ENCODE measurements at regions not wholly inside any gene's neighbourhood (a gene's known extent, or its start where the extent isn't known, plus 50 kb on each side); places are given as distances from the start of the nearest gene placed in this dataset.
A peak's percentile ranks its signal among the peaks of the same experiment; 100 is the strongest.

DNA sequence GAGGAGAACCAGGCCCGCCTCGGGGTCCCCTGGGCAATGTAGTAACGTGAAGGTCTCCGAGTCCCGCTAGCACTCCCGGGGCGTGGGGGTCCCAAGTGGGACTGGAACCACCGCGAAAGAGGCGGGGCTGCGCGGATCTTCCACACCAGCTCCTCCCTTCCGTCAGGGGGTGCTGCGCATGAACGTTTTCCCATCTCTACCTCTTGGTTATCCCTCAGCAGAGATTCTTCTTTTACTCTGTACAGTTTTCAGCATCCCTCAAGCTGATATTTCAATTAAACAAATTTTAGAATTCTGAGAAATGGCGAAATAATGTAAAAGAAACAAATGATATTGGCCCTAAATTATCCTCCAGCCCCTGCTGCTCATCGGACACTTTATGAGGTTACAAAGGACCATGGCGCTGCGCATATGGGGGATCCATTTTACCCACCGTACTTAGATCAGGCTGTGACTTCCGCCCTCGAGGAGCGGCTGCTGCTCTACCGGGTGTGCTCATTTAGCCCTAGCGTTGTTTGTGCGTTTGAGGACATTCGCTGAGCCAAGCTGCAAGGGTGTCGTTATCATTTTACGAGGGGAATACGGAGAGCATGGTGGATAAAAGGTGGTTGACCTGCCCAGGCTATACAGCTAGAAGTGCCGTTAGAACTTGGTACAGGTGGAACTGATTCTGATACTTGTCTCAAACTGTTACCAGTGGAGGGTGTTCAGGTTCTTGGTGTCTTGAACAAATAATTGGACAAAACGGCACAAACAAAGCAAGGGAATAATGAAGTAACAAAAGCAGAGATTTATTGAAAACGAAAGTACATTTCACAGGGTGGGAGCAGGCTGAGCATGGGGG, 75.2 kb upstream of the CHD6 start (continued):
- TF ChIP-seq, protein P1, sequence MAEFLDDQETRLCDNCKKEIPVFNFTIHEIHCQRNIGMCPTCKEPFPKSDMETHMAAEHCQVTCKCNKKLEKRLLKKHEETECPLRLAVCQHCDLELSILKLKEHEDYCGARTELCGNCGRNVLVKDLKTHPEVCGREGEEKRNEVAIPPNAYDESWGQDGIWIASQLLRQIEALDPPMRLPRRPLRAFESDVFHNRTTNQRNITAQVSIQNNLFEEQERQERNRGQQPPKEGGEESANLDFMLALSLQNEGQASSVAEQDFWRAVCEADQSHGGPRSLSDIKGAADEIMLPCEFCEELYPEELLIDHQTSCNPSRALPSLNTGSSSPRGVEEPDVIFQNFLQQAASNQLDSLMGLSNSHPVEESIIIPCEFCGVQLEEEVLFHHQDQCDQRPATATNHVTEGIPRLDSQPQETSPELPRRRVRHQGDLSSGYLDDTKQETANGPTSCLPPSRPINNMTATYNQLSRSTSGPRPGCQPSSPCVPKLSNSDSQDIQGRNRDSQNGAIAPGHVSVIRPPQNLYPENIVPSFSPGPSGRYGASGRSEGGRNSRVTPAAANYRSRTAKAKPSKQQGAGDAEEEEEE (CRISPR knock-in tag; IDR thresholded peaks at IDR 0.05; ENCODE audit: borderline replicate concordance): peak; percentile 72; the same call in 1 of the 2 replicates
- peak; percentile 86 for TF ChIP-seq FOXO1 (CRISPR knock-in tag; IDR thresholded peaks at IDR 0.05)
- no peak; the same call in 1 of the 2 replicates for TF ChIP-seq ZSCAN12 (CRISPR knock-in tag; IDR thresholded peaks at IDR 0.05)

DNA sequence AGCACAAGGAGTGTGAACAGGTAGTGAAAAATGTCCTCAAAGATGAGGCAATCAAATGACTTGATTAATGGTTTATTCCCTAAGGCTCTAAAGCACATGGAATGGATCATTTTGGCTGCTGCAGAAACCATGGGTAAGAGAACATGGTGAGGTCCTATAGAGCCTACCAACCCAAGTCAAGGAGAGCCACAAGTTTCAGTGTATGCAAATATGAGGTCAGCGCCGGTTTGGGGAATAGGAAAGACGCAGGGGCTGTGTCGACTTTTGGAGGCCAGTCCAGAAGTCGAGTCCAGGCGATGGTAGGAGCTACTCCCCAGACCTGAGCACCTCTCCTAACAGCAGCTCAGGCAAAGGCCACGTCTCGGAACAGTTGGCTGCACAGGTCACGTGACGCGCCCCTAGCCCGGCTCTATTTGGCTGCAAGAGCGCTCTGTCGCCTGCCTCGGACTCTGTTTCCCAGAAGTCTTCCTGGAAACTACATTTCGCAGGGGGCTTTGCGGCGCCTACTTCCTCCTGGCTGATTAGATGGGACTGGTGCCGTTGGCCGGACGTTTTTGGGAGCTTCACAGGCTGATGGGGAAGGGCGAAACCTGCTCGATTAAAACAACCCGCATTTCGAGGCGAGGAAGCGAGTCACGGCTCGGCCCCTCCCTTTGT, 74.4 kb upstream of the CHD6 start:
- FAIRE-seq: no peak
- TF ChIP-seq HOXA7 (CRISPR knock-in tag; IDR thresholded peaks at IDR 0.05): no peak
- no peak for TF ChIP-seq NFYB (CRISPR knock-in tag; IDR thresholded peaks at IDR 0.05)
- TF ChIP-seq ZNF768 (CRISPR knock-in tag; IDR thresholded peaks at IDR 0.05): peak; percentile 7; the same call in 1 of the 2 replicates
- 0 out of 2 replicates have a peak, but pooled peaks have one; percentile 5 for TF ChIP-seq NFKB2 (CRISPR knock-in tag; IDR thresholded peaks at IDR 0.05; ENCODE audit: borderline replicate concordance)
- TF ChIP-seq NR2F6 (IDR thresholded peaks at IDR 0.05): no peak
- no peak for TF ChIP-seq NR2F6 (CRISPR knock-in tag; IDR thresholded peaks at IDR 0.05)
- TF ChIP-seq, protein P2, sequence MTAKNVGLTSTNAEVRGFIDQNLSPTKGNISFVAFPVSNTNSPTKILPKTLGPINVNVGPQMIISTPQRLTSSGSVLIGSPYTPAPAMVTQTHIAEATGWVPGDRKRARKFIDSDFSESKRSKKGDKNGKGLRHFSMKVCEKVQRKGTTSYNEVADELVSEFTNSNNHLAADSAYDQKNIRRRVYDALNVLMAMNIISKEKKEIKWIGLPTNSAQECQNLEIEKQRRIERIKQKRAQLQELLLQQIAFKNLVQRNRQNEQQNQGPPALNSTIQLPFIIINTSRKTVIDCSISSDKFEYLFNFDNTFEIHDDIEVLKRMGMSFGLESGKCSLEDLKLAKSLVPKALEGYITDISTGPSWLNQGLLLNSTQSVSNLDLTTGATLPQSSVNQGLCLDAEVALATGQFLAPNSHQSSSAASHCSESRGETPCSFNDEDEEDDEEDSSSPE (CRISPR knock-in tag; IDR thresholded peaks at IDR 0.05): no peak
- TF ChIP-seq TCF7 (IDR thresholded peaks at IDR 0.05; ENCODE audit: low read depth): no peak
- peak; percentile 80; the same call in 1 of the 2 replicates for TF ChIP-seq ZNF839 (CRISPR knock-in tag; IDR thresholded peaks at IDR 0.05; ENCODE audit: borderline replicate concordance)
- TF ChIP-seq CREM (IDR thresholded peaks at IDR 0.05): no peak
- no peak for TF ChIP-seq CREM (CRISPR knock-in tag; IDR thresholded peaks at IDR 0.05)
- peak; percentile 43 for TF ChIP-seq TBL1XR1 (IDR thresholded peaks at IDR 0.05; ENCODE audit: borderline replicate concordance, low read length, partially characterized antibody)
- no peak for TF ChIP-seq ZNF264 (CRISPR knock-in tag; IDR thresholded peaks at IDR 0.05)
- 0 out of 2 replicates have a peak, but pooled peaks have one; percentile 69 for TF ChIP-seq GTF2F1 (IDR thresholded peaks at IDR 0.05; ENCODE audit: low read length)
- TF ChIP-seq SMC3 (IDR thresholded peaks at IDR 0.05; ENCODE audit: low read length): no peak
- TF ChIP-seq ZBTB8A (CRISPR knock-in tag; IDR thresholded peaks at IDR 0.05; ENCODE audit: borderline replicate concordance, low read depth): 0 out of 2 replicates have a peak, but pooled peaks have one; percentile 20
- no peak; the same call in none of the 2 replicates for TF ChIP-seq ZNF550 (CRISPR knock-in tag; IDR thresholded peaks at IDR 0.05; ENCODE audit: borderline replicate concordance)
- no peak for TF ChIP-seq MAFK (conservative IDR thresholded peaks at IDR 0.05 in 1 of 2, IDR thresholded peaks at IDR 0.05 in 1 of 2; ENCODE audit: low read length in 2 of 2)

More for the DNA sequence above, 74.4 kb upstream of the CHD6 start:
- no peaks in the 10 kb centered on the region for H3K9me3 ChIP-seq (ENCODE audit: low read length)
- H3K4me2 ChIP-seq (ENCODE audit: low read depth, low read length): peak overlapping the region; percentile 100
- CTCF ChIA-PET (ENCODE audit: low intra/inter-chr PET ratio, low total read pairs): no interaction called here
- ATAC-seq (peak; percentile 38), DNase-seq (ENCODE audit: low spot score) (peak; percentile 62)
- H3K79me2 ChIP-seq (ENCODE audit: insufficient read depth, low read length): no peaks in the 10 kb centered on the region
- H3K36me3 ChIP-seq (replicated peaks in 1 of 2; ENCODE audit: control insufficient read depth in 1 of 2, insufficient read depth in 2 of 2, low read length in 2 of 2): no peaks in the 10 kb centered on the region
- peak overlapping the region; percentile 96 for H2AFZ ChIP-seq (ENCODE audit: low read length)
- peak overlapping the region; percentile 63 for H3K9ac ChIP-seq (ENCODE audit: insufficient read depth, low read depth, low read length)
- POLR2A ChIA-PET: interaction anchor here (0.6 to 2.5 kb wide), 11 partner anchors 15 to 1865 kb away, joined by 3 to 29 read pairs (median 4); partner anchors contain the start of gene CHD6
- intact Hi-C loops (cut with micrococcal nuclease; ENCODE audit: unreplicated experiment) (loop anchor here (2.0 to 5.0 kb wide), 4 partner anchors 74 to 350 kb away; partner anchors contain the start of genes CHD6 and LPIN3), in situ Hi-C loops (cut with HindIII; ENCODE audit: extremely low pct_ligation_motif_present, low pct_unique_long_range_greater_than_20kb) (no loop called here)
- peaks cover 0 to 16% of the 10 kb centered on the region in 2 experiments; a peak in 2 of 5 replicates for H3K27me3 ChIP-seq (ENCODE audit: control insufficient read depth in 1 of 2, insufficient read depth in 2 of 2, low read length in 2 of 2)
- WGBS (ENCODE audit: low lambda C conversion rate): 21% methylated on average over 29 of the region's 29 CpGs
- BruUV-seq (replicated peaks): no TSS peak
- no peaks in the 10 kb centered on the region for H4K20me1 ChIP-seq (ENCODE audit: insufficient read depth, low read length)
- peak overlapping the region; percentile 67 to 85 (median 73) for H3K4me3 ChIP-seq (replicated peaks in 1 of 3; ENCODE audit: insufficient read depth in 1 of 3, low read depth in 2 of 3, low read length in 3 of 3)
- peaks cover 16% of the 10 kb centered on the region for H3K4me1 ChIP-seq (ENCODE audit: insufficient read depth, low read length)
- H3K27ac ChIP-seq (ENCODE audit: extremely low read length, insufficient read depth, low read length): peak overlapping the region; percentile 80
